Spleen (tissue), 7 donors: ENCODE measurements at regions not wholly inside any gene's neighbourhood (a gene's known extent, or its start where the extent isn't known, plus 50 kb on each side); places are given as distances from the start of the nearest gene placed in this dataset.
"Not testable (repeated sequence)": the region's sequence is repeated elsewhere in the genome, so short reads cannot be mapped to it uniquely, and the experiment has no call there.

ENCODE experiments used
- POLR2A ChIP-seq, 3 donors: fragments of 450-650 bp; IDR thresholded peaks; one replicate each; pipeline ENCODE4 v1.5.1; 2017; ENCODE audit warnings: antibody characterized with exemption in 3 of 3, mild to moderate bottlenecking in 1 of 3
- POLR2AphosphoS5 ChIP-seq, 3 donors: sonication (generic); formaldehyde crosslinking; IDR thresholded peaks; one replicate each; pipeline ENCODE4 v1.5.1; 2017; ENCODE audit warnings: antibody characterized with exemption in 3 of 3
- TF ChIP-seq, protein P1 (sequence below), 11 experiments: fragments of 200-600 bp in 7 of 11; fragments of 450-650 bp in 4 of 11; sonication (generic) in 4 of 11; IDR thresholded peaks in 8 of 11; conservative IDR thresholded peaks in 3 of 11; 1 replicate in 7 of 11; 2 replicates in 4 of 11; pipeline versions ENCODE4 v1.4.0 to v1.8.0; 2016 to 2021; ENCODE audit warnings: antibody characterized with exemption in 11 of 11, inconsistent platforms in 4 of 11, mild to moderate bottlenecking in 1 of 11
- donor health status: DM: no; HTN: no; CAD: no; lungs with moderate emphysema.
- donor health status: DM: no; HTN: no; CAD: no.
- donor health status: DM: no; HTN: no; CAD: no.

- TF ChIP-seq, protein P1, sequence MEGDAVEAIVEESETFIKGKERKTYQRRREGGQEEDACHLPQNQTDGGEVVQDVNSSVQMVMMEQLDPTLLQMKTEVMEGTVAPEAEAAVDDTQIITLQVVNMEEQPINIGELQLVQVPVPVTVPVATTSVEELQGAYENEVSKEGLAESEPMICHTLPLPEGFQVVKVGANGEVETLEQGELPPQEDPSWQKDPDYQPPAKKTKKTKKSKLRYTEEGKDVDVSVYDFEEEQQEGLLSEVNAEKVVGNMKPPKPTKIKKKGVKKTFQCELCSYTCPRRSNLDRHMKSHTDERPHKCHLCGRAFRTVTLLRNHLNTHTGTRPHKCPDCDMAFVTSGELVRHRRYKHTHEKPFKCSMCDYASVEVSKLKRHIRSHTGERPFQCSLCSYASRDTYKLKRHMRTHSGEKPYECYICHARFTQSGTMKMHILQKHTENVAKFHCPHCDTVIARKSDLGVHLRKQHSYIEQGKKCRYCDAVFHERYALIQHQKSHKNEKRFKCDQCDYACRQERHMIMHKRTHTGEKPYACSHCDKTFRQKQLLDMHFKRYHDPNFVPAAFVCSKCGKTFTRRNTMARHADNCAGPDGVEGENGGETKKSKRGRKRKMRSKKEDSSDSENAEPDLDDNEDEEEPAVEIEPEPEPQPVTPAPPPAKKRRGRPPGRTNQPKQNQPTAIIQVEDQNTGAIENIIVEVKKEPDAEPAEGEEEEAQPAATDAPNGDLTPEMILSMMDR (IDR thresholded peaks at IDR 0.05 in 8 of 11, conservative IDR thresholded peaks at IDR 0.05 in 3 of 11), result not testable (repeated sequence)
- not testable (repeated sequence) for TF ChIP-seq POLR2AphosphoS5, POLR2A (IDR thresholded peaks at IDR 0.05)
Measured at GRCh38 chr15:24435075-24435820, 240.3 kb upstream of the NPAP1 start.
